SIG-M5 treated with dmso at 0.1 percent for 504 hours (cell line): ENCODE measurements at regions not wholly inside any gene's neighbourhood (a gene's known extent, or its start where the extent isn't known, plus 50 kb on each side); places are given as distances from the start of the nearest gene placed in this dataset.
A peak's percentile ranks its signal among the peaks of the same experiment; 100 is the strongest.
"Not testable (repeated sequence)": the region's sequence is repeated elsewhere in the genome, so short reads cannot be mapped to it uniquely, and the experiment has no call there.

Experiments
- DNase-seq: peaks from one replicate; lab custom pipeline; 2025; ENCODE audit not compliant: unreplicated experiment; lab: John Stamatoyannopoulos, UW

DNA sequence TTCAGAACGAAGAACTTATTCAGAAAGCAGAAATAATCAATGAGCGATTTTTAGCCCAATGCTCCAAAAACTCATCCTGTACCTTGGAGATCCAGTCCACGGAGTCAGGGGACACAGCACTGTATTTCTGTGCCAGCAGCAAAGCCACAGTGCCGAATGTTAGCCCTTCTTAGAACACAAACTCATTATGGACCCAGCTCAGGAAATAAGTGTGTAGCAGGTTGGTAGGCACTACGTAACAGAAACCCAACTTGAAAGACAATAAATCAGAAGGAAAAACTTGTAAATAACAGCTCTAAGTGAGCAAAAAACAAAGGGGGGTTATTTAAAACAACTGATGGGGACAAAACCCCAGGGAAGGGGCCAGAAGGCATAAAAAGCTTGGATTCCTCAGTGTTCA is 112.0 kb upstream of the PRSS1 start:
- DNase-seq: no peak

DNA sequence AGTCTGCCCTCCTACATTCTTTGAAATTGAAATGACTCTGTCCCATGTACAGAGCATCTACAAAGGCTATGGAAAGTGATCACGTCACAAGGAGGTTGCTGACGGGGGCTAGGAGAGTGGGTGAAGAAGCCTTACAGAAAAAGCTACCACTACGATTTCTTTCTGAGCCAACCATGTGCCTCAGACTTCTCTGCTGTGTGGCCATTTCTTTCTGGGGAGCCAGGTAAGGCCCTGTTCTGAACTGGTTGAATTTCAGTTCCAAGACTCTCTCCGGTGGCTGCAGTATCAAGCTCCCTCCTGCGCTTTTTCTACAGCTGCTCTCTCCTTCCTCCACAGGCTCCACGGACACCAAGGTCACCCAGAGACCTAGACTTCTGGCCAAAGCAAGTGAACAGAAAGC is 112.5 kb upstream of the PRSS1 start:
- DNase-seq: no peak

DNA sequence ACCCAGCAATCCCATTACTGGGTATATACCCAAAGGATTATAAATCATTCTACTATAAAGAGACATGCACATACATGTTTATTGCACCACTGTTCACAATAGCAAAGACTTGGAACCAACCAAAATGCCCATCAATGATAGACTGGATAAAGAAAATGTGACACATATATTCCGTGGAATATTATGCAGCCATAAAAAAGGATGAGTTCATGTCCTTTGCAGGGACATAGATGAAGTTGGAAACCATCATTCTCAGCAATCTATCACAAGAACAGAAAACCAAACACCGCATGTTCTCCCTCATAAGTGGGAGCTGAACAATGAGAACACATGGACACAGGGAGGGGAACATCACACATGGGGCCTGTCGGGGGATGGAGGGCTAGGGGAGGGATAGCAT is 113.2 kb upstream of the PRSS1 start:
- DNase-seq: not testable (repeated sequence)

DNA sequence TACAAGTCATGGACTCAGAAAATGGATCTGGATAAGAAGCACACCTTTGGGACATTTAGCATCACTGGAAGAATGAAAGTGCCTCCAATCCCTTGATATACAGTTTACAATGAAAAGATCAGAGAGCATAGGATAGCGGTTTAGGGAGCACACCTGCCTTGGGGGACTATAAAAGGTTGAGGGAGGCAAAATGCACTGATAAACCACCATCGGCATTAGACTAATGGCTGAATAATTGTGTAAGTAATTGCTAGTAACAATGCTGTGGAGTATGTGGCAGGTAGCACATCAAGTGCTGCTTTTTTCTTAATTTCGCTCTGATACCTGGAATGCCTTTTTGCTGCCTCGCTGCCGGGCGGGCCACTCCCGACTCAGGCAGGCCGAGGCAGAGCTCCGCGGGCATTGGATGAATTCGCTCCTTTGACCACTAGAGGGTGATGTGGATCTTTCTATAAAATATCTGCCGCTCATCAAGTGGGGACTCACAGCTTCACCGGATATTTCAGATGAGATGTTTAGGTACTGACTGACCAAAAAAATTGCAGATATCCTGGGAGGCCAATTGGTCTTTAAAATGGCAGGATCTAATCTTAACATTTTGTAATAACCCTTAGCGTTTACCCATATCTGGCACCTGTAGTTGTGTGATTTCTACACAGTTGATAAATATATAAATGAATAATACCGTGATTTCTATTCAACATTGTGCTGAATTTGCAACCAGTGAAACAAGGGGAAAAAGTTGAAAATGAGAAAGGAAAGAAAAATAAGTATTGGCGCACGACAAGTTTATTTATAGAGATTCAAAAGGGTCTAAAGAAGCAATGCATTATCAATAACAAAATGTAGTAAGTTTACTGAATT is 116.8 kb upstream of the PRSS1 start:
- peak; percentile 42 for DNase-seq

DNA sequence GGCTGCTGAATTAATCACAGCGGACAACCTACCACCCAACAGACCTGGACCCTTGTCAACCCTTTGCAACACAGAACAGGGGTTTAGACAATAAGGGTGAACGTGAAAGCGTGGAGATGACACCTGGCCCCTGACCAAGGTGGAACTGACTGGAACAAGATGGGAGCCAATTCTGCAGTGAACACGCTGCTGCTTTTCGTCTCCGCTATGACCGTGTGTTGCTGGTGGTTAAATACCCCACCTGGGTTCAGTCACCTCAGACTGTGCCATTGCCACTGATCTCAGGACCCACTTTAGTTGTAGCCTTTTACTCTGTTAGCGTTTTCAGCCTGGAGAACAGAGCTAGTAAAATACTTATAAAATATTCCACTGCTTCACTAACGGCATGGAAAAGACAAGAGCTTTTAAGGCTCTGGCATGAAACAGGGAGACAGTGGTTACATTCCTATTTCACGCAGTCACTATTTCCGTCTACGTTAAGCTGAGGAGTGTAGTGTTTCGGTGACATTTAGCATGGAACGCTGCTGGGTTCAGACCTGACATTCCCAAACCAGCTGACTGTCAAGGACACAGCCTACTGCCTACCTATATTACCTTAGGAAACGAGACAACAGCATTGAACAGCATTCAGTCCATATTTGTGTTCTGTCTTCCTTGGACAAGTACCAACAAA is 119.5 kb upstream of the PRSS1 start:
- no peak for DNase-seq

DNA sequence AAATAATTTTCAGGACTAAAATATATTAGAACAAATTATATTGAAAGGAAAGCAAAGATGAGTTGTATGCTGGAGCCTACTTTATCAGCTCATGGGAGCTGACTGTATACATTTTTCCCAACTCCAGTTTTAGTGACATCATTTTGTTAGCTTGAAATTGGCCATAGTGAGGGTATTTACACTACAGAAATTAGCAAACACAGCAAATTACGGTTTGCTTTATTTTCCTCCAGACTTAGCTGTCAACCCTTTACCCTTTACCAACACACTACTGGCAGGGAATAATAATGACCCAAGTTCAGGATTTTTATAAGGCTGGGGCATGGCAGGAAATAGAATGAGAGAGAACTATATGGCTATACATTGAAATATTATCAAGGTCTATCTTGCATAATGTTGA is 120.3 kb upstream of the PRSS1 start:
- DNase-seq: no peak

DNA sequence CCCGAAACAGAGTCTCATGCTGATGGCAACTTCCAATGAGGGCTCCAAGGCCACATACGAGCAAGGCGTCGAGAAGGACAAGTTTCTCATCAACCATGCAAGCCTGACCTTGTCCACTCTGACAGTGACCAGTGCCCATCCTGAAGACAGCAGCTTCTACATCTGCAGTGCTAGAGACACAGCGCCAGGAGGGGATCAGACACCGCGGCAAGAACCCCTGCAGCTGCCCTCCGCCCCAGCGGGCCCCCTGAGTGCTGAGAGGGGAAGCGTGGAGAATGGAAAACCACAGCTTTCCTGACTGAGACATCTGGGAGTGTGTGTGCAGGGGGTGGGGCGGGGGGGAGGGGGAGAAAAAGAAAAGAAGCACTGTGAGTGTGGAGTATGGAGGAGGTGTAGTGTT is 122.0 kb upstream of the PRSS1 start:
- not testable (repeated sequence) for DNase-seq

DNA sequence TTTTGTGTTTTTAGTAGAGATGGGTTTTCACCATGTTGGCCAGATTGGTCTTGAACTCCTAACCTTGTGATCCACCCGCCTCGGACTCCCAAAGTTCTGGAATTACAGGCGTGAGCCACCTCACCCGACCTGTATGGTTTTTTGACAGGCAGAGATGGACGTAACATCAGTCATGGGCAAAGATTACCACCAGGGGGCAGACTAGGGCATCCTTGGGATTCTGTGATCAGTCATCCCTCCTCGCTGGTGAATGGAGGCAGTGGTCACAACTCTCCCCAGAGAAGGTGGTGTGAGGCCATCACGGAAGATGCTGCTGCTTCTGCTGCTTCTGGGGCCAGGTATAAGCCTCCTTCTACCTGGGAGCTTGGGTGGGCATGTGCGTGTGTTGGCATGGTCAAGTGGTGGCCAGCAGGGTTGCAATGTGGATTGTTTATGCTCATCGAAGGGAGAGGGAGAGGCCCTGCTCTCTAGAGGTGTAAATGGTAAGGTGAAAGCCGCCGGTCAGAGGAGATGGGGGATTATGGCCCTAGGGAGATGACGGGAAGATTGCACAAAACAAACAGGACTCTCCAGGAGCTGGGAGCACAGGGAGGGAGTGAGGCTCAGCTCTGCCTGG is 122.7 kb upstream of the PRSS1 start:
- DNase-seq: peak; percentile 24

DNA sequence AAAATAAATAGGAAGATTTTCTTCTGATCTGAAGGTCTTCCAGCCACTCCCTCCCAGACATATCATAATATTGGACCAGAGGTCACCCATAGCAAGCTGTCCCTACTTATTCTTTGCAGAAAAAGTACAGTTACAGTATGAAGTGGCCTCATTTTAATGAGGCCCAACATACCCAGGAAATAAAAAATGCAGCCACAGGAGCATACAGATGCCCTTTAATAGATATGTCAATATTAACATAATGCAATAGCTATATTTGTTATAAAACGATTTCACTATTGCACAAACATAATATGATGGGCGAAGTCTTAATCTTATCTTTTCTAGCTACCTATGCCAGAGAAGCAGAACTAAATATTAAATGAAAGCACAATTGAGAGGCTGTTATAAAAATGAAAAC is 124.1 kb upstream of the PRSS1 start:
- DNase-seq: not testable (repeated sequence)

DNA sequence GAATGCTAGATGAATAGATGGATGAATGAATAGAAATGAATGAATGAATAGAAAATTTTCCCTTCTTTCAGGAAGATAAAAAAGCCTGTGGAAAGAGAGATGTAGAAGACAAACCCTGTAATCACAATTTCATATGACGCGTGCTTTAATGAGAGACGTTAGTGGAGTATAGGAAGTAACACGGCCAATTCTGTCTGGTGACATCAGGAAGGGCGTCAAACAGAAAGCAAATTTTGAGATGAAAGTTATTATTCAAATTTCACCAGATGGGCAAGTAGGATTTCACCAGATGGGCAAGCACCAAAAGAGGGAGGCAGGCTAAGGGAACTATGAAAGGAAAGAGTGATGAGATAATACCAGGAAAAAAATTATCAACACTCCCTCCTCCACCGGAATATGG is 128.9 kb upstream of the PRSS1 start:
- DNase-seq: no peak

DNA sequence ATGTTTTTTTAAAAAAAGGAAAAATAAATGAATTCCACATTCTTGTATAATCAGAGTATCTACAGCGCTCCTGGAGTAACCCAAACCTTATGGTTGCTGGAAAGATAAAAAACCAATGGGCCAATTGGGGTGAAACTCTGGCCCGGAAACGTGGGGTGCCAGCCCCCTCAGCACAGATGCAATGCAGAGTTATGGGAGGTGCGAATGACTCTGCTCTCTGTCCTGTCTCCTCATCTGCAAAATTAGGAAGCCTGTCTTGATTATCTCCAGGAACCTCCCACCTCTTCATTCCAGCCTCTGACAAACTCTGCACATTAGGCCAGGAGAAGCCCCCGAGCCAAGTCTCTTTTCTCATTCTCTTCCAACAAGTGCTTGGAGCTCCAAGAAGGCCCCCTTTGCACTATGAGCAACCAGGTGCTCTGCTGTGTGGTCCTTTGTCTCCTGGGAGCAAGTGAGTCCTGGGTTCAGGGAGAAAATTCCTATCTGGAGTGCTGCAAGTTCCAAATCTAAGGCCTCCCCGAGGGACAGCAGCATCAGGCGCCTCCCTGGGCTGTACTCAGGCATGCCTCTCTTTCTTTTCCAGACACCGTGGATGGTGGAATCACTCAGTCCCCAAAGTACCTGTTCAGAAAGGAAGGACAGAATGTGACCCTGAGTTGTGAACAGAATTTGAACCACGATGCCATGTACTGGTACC is 130.5 kb upstream of the PRSS1 start:
- DNase-seq: no peak

DNA sequence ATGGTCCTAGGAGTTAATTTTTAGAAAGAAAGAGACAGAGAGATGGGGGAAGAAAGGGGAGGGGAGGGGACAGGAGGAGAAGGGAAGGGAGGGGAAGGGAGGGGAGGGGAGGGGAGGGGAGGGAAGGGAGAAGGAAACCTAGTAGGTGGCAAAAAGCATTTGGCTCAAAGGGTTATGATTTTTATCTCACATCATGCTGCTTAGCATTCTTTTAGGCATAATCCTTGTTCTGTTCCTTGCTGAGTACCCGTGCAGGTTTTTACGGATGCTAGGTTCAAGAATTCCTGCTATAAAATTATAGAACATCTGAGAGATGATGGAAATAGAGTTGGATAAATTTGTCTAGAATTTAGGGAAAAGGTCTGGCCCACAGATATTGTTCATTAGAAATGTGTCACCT is 132.4 kb upstream of the PRSS1 start:
- DNase-seq: no peak

DNA sequence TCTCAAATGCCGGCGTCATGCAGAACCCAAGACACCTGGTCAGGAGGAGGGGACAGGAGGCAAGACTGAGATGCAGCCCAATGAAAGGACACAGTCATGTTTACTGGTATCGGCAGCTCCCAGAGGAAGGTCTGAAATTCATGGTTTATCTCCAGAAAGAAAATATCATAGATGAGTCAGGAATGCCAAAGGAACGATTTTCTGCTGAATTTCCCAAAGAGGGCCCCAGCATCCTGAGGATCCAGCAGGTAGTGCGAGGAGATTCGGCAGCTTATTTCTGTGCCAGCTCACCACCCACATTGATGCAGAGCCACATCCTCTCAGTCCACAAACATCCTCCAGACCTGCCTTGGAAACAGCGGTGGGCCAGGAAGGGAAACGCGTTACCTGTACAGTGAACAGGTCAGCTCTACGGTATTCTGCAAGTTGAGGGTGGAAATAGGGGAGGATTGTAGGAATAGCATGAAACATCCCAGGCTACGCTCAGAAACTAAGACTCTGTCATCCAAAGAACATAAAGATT is 133.1 kb upstream of the PRSS1 start:
- no peak for DNase-seq

DNA sequence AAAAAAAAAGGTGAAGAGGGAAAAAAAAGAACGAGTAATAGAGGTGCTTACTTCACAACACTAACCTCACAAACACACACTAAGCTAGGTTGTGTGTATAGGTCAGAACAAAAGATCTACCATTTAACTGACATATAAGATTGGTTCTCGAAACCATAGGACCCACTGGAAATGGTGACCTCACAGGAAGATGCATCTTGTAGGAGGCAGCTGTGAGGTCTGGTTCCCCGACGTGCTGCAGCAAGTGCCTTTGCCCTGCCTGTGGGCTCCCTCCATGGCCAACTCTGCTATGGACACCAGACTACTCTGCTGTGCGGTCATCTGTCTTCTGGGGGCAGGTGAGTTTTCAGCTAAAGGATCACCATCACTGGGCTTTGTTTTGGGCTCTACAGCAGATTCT is 133.8 kb upstream of the PRSS1 start:
- no peak for DNase-seq

DNA sequence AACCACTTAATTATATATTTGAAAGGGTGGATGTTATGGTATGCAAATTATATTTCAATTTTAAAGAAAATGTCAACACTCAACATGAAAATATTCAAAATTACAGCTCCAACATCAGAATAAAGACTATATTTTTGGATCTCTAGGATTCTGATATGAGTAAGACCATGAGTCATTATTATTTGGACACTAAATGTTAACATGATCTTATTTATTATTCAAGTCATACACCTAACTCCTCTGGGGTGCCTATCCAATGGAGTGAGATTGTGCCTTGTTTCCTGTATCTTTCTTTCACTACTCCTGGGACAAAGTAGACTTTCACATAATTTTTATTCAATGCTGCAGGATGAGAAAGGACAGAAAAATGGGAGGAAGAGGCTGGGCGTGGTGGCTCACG is 135.2 kb upstream of the PRSS1 start:
- DNase-seq: no peak

DNA sequence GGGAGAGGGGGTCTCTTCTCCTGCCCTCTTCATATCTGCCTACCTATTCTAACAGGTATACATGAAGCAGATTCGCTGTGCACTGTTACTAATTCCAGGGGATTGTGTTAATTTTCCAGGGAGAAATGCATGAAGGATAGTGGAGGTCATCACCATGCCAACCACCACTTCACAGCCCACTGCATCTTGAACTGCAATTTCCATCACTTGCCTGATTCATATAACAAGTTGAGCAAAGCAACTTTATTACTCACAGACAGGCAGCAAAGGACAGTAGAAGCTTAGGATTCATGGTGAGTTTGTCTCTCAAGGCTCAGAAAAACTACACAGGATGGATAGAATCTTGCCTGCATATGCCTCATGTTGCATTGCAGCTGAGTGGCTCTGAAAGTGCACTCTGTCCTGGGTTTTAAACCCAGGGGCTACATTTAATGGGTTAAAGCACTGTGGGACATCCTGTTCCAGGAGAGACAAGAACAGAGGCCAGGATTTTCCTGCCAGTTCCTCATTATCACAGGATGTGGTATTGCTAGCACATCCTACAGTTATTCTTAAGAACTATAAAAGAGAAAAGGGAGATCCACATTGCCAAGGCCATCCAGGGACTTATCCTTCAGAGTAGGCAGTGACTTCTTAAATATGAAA is 136.9 kb upstream of the PRSS1 start:
- no peak for DNase-seq

DNA sequence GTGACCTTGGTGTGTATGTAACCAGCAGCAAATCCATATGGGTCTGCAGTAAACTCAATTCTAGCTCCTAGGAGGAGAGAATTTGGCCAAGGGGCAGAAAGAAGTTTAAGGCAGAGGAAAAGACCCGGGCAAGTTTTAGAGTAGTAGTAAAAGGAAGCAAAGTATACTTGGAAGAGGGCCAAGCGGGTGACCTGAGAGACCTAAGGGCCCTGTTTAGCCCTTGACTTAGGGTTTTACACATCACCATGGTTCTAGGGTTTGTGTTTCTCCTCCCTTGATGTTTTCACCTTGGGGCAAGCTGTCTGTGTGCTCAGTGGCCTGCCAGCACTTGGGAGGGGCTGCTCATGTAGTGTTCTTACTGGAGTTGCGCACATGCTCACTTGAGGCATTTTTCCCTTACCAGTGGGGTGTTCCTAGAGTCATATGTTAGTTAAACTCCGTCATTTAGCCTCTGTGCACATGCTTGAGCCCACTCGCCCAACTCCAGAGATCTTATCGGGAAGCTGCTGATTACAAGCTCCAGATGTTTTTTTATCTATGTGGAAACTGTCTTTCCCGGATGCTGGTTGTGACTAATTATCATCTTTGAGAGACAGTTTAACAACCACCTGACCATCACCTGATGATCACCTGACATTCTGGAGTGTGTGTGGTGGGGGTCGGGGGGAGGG is 137.6 kb upstream of the PRSS1 start:
- DNase-seq: no peak

DNA sequence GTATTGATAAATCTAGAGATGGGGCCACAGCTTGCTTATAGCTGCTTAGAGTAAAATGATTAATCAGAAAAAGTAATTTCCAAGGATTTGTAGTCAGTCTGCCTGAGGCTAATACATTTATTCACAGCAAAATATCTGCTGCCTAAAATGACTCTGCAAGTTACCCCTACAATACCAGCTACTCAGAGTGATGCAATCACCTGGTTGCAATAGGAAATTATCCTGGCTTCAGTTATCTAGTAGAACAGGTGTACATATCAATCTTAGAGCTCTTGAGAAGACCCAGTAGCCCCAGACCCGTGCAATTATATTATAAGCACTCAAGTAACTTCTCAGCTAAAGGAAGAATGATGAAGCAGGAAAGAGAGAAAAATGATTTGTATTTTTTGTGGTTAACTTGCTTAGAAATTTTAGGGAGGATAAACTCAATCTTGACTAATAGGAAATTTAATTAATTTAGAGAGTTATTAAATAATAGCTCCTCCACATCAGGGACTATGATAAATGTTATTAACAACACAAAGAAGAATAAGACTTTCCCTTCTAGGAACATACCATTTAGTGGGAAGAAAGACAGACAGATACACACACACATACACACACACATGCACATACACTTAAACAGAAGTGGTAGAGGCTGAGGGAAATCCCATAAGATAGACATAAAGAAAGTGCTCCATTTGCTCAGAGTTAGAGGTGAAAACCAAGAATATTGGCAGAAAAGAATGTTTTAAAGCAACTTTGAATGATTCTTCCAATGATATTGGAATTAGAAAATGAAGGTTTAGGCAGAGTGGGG is 140.4 kb upstream of the PRSS1 start:
- no peak for DNase-seq

DNA sequence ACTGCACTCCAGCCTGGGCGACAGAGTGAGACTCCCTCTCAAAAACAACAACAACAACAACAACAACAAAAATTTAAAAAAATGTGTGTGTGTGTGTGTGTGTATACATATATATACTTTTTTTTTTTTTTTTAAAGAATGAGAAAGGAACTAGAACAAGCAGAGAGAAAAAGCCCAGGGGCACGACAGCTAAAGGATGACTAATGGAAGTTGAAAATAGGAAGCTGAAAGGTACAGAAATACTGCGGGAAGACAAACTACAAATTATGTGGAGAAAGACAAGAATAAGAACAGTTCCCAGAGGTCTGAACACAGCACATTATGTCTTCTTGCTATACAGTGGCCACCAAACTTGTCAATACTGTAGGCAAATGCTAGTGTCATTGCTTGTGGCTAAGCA is 141.9 kb upstream of the PRSS1 start:
- no peak for DNase-seq

DNA sequence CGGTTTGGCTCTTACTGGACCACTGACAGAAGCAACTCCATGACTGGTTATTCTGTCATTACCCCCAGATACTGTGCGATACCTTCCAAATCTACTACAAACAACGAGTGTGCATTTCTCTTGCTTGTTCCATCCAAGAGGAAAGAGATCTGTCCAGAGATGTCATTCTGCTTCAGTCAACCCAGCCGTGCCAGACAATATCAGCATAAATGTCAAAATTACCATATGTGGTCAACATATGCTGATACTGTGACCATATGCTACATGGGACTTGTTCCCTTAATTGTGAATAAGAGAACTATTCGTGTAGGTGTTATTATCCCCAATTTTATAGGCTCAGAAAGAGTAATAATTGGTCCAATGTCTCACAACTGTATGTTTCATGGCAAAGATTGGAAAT is 143.2 kb upstream of the PRSS1 start:
- DNase-seq: no peak
